ENCODE measurements at regions not wholly inside any gene's neighbourhood (a gene's known extent, or its start where the extent isn't known, plus 50 kb on each side); places are given as distances from the start of the nearest gene placed in this dataset.

DNA sequence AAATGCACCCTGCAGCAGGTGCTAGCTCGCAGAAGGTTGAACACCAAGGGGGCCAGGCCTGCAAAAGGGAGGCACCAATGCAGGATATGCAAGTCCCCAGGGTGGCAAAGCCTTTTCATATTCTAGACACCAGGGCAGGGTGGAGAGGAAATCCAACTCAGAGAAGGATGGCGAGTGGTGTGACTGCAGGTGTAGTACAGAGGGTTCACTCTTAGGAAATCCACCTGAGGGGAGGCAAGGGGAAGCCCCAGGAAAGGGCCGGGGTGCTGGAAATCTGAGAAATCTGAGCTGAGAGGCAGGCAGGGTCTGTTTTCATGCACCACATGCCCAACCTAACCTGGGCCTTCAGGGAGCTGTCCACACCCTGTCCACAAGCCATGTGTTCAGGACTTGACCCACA, 163.2 kb upstream of the CTTNBP2NL start:
- H3K36me3 ChIP-seq (ENCODE audit: low read depth) = no peaks in the 10 kb centered on the region
- H3K79me2 ChIP-seq (ENCODE audit: low read depth) = no peaks in the 10 kb centered on the region
- no peak overlapping the region for H3K27ac ChIP-seq
- no peaks in the 10 kb centered on the region for H4K20me1 ChIP-seq (ENCODE audit: insufficient read depth)
- H3K4me1 ChIP-seq (replicated peaks; ENCODE audit: insufficient read depth) = no peaks in the 10 kb centered on the region
- H3K4me3 ChIP-seq = no peak overlapping the region
- TF ChIP-seq, protein P1, sequence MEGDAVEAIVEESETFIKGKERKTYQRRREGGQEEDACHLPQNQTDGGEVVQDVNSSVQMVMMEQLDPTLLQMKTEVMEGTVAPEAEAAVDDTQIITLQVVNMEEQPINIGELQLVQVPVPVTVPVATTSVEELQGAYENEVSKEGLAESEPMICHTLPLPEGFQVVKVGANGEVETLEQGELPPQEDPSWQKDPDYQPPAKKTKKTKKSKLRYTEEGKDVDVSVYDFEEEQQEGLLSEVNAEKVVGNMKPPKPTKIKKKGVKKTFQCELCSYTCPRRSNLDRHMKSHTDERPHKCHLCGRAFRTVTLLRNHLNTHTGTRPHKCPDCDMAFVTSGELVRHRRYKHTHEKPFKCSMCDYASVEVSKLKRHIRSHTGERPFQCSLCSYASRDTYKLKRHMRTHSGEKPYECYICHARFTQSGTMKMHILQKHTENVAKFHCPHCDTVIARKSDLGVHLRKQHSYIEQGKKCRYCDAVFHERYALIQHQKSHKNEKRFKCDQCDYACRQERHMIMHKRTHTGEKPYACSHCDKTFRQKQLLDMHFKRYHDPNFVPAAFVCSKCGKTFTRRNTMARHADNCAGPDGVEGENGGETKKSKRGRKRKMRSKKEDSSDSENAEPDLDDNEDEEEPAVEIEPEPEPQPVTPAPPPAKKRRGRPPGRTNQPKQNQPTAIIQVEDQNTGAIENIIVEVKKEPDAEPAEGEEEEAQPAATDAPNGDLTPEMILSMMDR (conservative IDR thresholded peaks at IDR 0.05) = no peak
- TF ChIP-seq EZH2 (IDR thresholded peaks at IDR 0.05; ENCODE audit: low read depth) = no peak
- no peaks in the 10 kb centered on the region for H3K9me3 ChIP-seq (ENCODE audit: insufficient read depth, low read depth)
- H3F3A ChIP-seq (ENCODE audit: insufficient read depth, low read depth) = no peaks in the 10 kb centered on the region
- CTCF ChIA-PET = no interaction called here
- no peak overlapping the region for H2AFZ ChIP-seq
- POLR2A ChIA-PET (ENCODE audit: unreplicated experiment) = no interaction called here
- intact Hi-C loops (cut with micrococcal nuclease; ENCODE audit: unreplicated experiment) = no loop called here
- BruUV-seq (replicated peaks) = no TSS peak
- peaks cover 42% of the 10 kb centered on the region for H3K27me3 ChIP-seq (ENCODE audit: insufficient read depth, low read depth)
- H3K9me2 ChIP-seq (ENCODE audit: insufficient read depth) = no peaks in the 10 kb centered on the region
- no peak overlapping the region for H3K4me2 ChIP-seq
- DNase-seq = no peak

DNA sequence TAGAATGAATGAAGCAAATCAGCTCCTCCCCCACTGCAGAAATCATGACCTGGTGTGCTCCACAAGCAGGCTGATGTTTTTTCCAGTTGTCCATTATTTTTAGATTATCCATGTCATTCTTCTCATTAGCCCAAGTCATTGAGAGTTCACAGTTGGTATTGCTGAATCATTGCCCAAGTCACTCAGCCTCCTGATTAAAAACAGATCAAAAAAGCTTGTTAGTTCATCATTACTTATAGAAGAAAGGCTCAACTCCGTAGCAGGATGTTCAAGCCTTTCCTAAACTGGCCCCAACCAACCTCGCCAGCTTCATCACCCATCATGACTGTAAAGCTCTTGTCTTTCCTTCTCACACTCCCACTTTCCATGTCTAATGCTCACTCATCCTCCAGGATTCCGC, 161.3 kb upstream of the CTTNBP2NL start:
- Histone ChIP-seq H3K9me3 (ENCODE audit: insufficient read depth, low read depth) (no peaks in the 10 kb centered on the region), H2AFZ (no peak overlapping the region), H3K9me2 (ENCODE audit: insufficient read depth) (no peaks in the 10 kb centered on the region), H3K27ac (no peak overlapping the region), H4K20me1 (ENCODE audit: insufficient read depth) (no peaks in the 10 kb centered on the region), H3K4me1 (replicated peaks; ENCODE audit: insufficient read depth) (no peaks in the 10 kb centered on the region), H3K79me2 (ENCODE audit: low read depth) (no peaks in the 10 kb centered on the region), H3K36me3 (ENCODE audit: low read depth) (no peaks in the 10 kb centered on the region), H3K4me3 (no peak overlapping the region), H3F3A (ENCODE audit: insufficient read depth, low read depth) (no peaks in the 10 kb centered on the region), H3K4me2 (no peak overlapping the region), H3K27me3 (ENCODE audit: insufficient read depth, low read depth) (peaks cover 42% of the 10 kb centered on the region)
- intact Hi-C loops (cut with micrococcal nuclease; ENCODE audit: unreplicated experiment) = no loop called here
- no TSS peak for BruUV-seq (replicated peaks)
- TF ChIP-seq EZH2 (IDR thresholded peaks at IDR 0.05; ENCODE audit: low read depth) = no peak
- TF ChIP-seq, protein P1 (conservative IDR thresholded peaks at IDR 0.05) = no peak
- CTCF ChIA-PET = no interaction called here
- DNase-seq = no peak
- POLR2A ChIA-PET (ENCODE audit: unreplicated experiment) = no interaction called here

DNA sequence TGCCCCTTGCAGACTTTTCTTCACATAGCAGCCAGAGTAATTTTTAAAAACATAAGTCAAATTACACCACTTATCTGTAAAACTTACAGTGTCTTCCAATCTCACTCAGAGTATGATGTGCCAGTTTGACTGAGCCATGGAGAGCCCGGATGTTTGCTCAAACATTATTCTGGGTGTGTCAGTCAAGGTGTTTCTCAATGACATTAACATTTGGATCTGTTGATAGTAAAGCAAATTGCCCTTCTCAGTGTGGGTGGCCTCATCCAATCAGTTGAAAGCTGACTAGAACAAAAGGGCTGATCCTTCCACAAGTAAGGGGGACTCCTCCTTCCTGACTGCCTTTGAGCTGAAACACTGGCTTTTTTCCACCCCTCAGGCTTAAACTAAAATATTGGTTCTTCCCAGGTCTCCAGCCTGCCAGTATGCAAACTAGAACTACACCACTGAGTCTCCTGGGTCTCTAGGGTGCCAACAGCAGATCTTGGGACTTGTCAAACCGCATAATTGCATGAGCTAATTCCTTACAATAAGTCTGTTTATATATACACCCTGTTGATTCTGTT, 157.9 kb upstream of the CTTNBP2NL start:
- POLR2A ChIA-PET (ENCODE audit: unreplicated experiment) = interaction anchor here (0.5 kb wide), 1 partner anchor 1345 kb away, joined by 3 read pairs; no protein-coding TSS in a partner anchor
- no peaks in the 10 kb centered on the region for H3K4me1 ChIP-seq (replicated peaks; ENCODE audit: insufficient read depth)
- no peaks in the 10 kb centered on the region for H4K20me1 ChIP-seq (ENCODE audit: insufficient read depth)
- no peak overlapping the region for H2AFZ ChIP-seq
- peaks cover 19% of the 10 kb centered on the region for H3K27me3 ChIP-seq (ENCODE audit: insufficient read depth, low read depth)
- CTCF ChIA-PET = no interaction called here
- H3K27ac ChIP-seq = no peak overlapping the region
- intact Hi-C loops (cut with micrococcal nuclease; ENCODE audit: unreplicated experiment) = no loop called here
- TF ChIP-seq EZH2 (IDR thresholded peaks at IDR 0.05; ENCODE audit: low read depth) = no peak
- TF ChIP-seq, protein P1 (conservative IDR thresholded peaks at IDR 0.05) = no peak
- no TSS peak for BruUV-seq (replicated peaks)
- no peaks in the 10 kb centered on the region for H3K36me3 ChIP-seq (ENCODE audit: low read depth)
- no peaks in the 10 kb centered on the region for H3K9me2 ChIP-seq (ENCODE audit: insufficient read depth)
- DNase-seq = no peak
- H3K4me2 ChIP-seq = no peak overlapping the region
- H3F3A ChIP-seq (ENCODE audit: insufficient read depth, low read depth) = no peaks in the 10 kb centered on the region
- H3K4me3 ChIP-seq = no peak overlapping the region
- no peaks in the 10 kb centered on the region for H3K9me3 ChIP-seq (ENCODE audit: insufficient read depth, low read depth)
- H3K79me2 ChIP-seq (ENCODE audit: low read depth) = no peaks in the 10 kb centered on the region
